Esophagus squamous epithelium (tissue), 5 donors: ENCODE measurements at regions not wholly inside any gene's neighbourhood (a gene's known extent, or its start where the extent isn't known, plus 50 kb on each side); places are given as distances from the start of the nearest gene placed in this dataset.

Experiments used
- DNase-seq: peaks from one replicate; lab custom pipeline; 2025; lab: John Stamatoyannopoulos, UW
- H3K27ac ChIP-seq, 4 donors: fragments of 200-600 bp; sonication (generic); one replicate each; pipeline ENCODE4 v1.5.1; 2016 to 2019; ENCODE audit warnings: mild to moderate bottlenecking in 1 of 4
- H3K27me3 ChIP-seq, 4 donors: fragments of 200-600 bp; sonication (generic); 1 replicate in 3 of 4; 2 replicates in 1 of 4; pipeline versions ENCODE4 v1.5.1 to v1.6.0; 2017 to 2021; ENCODE audit warnings: antibody characterized with exemption in 1 of 4
- H3K36me3 ChIP-seq, 3 donors: fragments of 200-600 bp; sonication (generic); one replicate each; pipeline ENCODE4 v1.5.1; 2016 to 2019
- H3K4me1 ChIP-seq, 3 donors: fragments of 200-600 bp; sonication (generic); one replicate each; pipeline ENCODE4 v1.5.1; 2017 to 2019
- H3K4me3 ChIP-seq, 4 donors: fragments of 200-600 bp; sonication (generic); 1 replicate in 3 of 4; 2 replicates in 1 of 4; pipeline ENCODE4 v1.5.1; 2016 to 2019; ENCODE audit warnings: mild to moderate bottlenecking in 2 of 4, moderate library complexity in 1 of 4
- H3K9me3 ChIP-seq, 3 donors: fragments of 200-600 bp; sonication (generic); one replicate each; pipeline ENCODE4 v1.5.1; 2016 to 2019
- POLR2A ChIP-seq, 4 donors: fragments of 450-650 bp; IDR thresholded peaks; one replicate each; pipeline ENCODE4 v1.6.1; 2017; ENCODE audit warnings: antibody characterized with exemption in 4 of 4, mild to moderate bottlenecking in 4 of 4, moderate library complexity in 3 of 4
- WGBS, 2 donors: methylation state at CpG; one replicate each; pipeline ENCODE4 v1.1.5; 2018; 5-methylcytosine and 5-hydroxymethylcytosine counted together
- intact Hi-C: fragments of 100-400 bp; cut with DNase I; formaldehyde crosslinking; loops from one replicate; pipeline ENCODE4 v1.15.0; 2022
- TF ChIP-seq, protein P1 (sequence below), 6 experiments: fragments of 450-650 bp in 4 of 6; fragments of 200-600 bp in 2 of 6; sonication (generic) in 2 of 6; IDR thresholded peaks; one replicate each; pipeline ENCODE4 v1.5.1; 2016 to 2019; ENCODE audit warnings: antibody characterized with exemption in 6 of 6, mild to moderate bottlenecking in 4 of 6, moderate library complexity in 4 of 6
- donor health status: DM: yes; HTN: yes; CAD: no.

DNA sequence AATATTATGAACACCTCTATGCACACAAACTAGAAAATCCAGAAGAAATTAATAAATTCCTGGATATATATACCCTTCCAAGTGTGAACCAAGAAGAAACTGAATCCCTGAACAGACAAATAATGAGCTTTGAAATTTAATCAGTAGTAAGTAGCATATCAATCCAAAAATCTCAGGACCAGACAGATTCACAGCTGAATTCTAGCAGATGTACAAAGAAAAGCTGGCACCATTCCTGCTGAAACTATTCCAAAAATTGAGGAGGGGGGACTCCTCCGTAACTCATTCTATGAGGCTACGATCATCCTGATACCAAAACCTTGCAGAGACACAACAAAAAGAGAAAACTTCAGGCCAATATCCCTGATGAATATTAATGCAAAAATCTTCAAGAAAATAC is 67.0 kb upstream of the PDE7B start:
- Histone ChIP-seq H3K4me1 (no peaks in the 10 kb centered on the region), H3K27ac (no peak overlapping the region), H3K27me3 (no peaks in the 10 kb centered on the region), H3K4me3 (no peak overlapping the region), H3K9me3 (no peaks in the 10 kb centered on the region), H3K36me3 (no peaks in the 10 kb centered on the region)
- WGBS, 2 donors: 86 to 87% methylated on average over 2 of the region's 2 CpGs
- no peak for DNase-seq
- TF ChIP-seq POLR2A (IDR thresholded peaks at IDR 0.05): no peak
- intact Hi-C loops: no loop called here

DNA sequence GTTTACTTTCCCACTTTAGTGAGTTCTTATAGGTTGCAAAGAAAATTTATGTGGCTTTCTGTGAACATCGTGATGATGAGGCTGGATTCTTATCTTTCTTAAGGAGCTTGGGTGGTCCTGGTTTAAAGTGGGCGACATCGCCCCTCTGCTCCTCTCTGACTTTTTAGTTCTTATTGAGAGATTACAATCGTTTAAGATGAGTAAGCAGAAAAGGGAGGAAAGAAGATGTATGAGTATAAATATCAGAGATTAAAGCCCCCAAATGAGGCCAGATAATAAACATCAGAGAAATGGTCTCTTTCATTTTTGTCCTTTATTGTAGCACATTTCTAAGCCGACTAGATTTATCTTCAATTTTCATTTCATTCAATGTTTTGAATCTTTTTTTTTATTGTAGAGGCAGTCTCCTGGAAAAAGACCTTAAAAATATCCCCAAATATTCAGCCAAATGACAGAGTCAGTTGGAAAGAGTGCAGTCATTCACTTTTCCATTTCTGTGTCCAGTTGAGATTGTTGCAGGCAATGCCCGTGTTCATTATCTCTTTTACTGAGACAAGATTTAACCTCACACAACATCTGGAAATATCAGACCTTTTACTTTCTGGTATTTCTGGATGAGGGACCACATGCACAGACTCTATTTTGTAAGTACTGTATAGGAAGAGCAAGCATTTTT is 62.0 kb upstream of the PDE7B start:
- no peak overlapping the region for H3K4me3 ChIP-seq
- no peaks in the 10 kb centered on the region for H3K27me3 ChIP-seq
- no peaks in the 10 kb centered on the region for H3K4me1 ChIP-seq
- H3K36me3 ChIP-seq: no peaks in the 10 kb centered on the region
- 60 to 69% methylated on average over 6 of the region's 6 CpGs for WGBS, 2 donors
- no peaks in the 10 kb centered on the region for H3K9me3 ChIP-seq
- intact Hi-C loops: no loop called here
- no peak for DNase-seq
- H3K27ac ChIP-seq: no peak overlapping the region
- no peak for TF ChIP-seq POLR2A (IDR thresholded peaks at IDR 0.05)
- TF ChIP-seq, protein P1, sequence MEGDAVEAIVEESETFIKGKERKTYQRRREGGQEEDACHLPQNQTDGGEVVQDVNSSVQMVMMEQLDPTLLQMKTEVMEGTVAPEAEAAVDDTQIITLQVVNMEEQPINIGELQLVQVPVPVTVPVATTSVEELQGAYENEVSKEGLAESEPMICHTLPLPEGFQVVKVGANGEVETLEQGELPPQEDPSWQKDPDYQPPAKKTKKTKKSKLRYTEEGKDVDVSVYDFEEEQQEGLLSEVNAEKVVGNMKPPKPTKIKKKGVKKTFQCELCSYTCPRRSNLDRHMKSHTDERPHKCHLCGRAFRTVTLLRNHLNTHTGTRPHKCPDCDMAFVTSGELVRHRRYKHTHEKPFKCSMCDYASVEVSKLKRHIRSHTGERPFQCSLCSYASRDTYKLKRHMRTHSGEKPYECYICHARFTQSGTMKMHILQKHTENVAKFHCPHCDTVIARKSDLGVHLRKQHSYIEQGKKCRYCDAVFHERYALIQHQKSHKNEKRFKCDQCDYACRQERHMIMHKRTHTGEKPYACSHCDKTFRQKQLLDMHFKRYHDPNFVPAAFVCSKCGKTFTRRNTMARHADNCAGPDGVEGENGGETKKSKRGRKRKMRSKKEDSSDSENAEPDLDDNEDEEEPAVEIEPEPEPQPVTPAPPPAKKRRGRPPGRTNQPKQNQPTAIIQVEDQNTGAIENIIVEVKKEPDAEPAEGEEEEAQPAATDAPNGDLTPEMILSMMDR (IDR thresholded peaks at IDR 0.05): no peak

DNA sequence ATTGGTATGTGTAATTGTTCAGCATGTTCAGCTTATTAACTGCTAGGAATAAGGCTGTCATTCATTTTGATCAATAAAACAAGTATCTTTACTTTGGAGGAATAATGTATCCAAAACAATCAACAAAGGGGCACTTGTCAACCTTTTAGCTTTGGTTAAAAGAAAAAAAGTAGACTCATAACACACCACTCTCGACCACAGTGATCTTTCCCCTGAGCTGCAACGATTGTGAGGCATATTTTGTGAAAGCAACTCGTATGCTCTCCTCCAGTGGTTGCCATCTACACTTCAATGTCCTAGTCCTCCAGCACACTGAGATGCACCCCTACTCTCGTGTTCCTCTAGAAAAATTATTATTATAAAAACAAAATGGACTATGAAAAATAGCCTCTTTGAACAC is 60.1 kb upstream of the PDE7B start:
- TF ChIP-seq, protein P1 (IDR thresholded peaks at IDR 0.05): no peak
- no peak for TF ChIP-seq POLR2A (IDR thresholded peaks at IDR 0.05)
- WGBS, 2 donors: 61 to 68% methylated on average over 4 of the region's 4 CpGs
- Histone ChIP-seq H3K9me3 (no peaks in the 10 kb centered on the region), H3K36me3 (no peaks in the 10 kb centered on the region), H3K4me3 (no peak overlapping the region), H3K4me1 (no peaks in the 10 kb centered on the region), H3K27ac (no peak overlapping the region), H3K27me3 (no peaks in the 10 kb centered on the region)
- intact Hi-C loops: no loop called here
- DNase-seq: no peak

- H3K27me3 ChIP-seq: no peaks in the 10 kb centered on the region
- no peak for TF ChIP-seq POLR2A (IDR thresholded peaks at IDR 0.05)
- TF ChIP-seq, protein P1 (IDR thresholded peaks at IDR 0.05): no peak
- no peak for DNase-seq
- no peaks in the 10 kb centered on the region for H3K4me1 ChIP-seq
- 60 to 62% methylated on average over 7 of the region's 7 CpGs for WGBS, 2 donors
- no peaks in the 10 kb centered on the region for H3K36me3 ChIP-seq
- intact Hi-C loops: no loop called here
- no peak overlapping the region for H3K27ac ChIP-seq
- H3K9me3 ChIP-seq: no peaks in the 10 kb centered on the region
- H3K4me3 ChIP-seq: no peak overlapping the region
These were observed 54.7 kb upstream of the PDE7B start for GRCh38 chr6:135796643-135797305.

GRCh38 chr6:135797361-135797760 is 54.1 kb upstream of the PDE7B start:
- Histone ChIP-seq H3K36me3 (no peaks in the 10 kb centered on the region), H3K4me3 (no peak overlapping the region), H3K4me1 (no peaks in the 10 kb centered on the region), H3K9me3 (no peaks in the 10 kb centered on the region), H3K27ac (no peak overlapping the region), H3K27me3 (no peaks in the 10 kb centered on the region)
- intact Hi-C loops: no loop called here
- WGBS, 2 donors: 84 to 91% methylated on average over 3 of the region's 3 CpGs
- DNase-seq: no peak
- TF ChIP-seq, protein P1 (IDR thresholded peaks at IDR 0.05): no peak
- no peak for TF ChIP-seq POLR2A (IDR thresholded peaks at IDR 0.05)
